CD4-positive, alpha-beta T cell treated with Interleukin-4 for 1 hour (primary cell): ENCODE measurements at regions not wholly inside any gene's neighbourhood (a gene's known extent, or its start where the extent isn't known, plus 50 kb on each side); places are given as distances from the start of the nearest gene placed in this dataset.
"Not testable (repeated sequence)": the region's sequence is repeated elsewhere in the genome, so short reads cannot be mapped to it uniquely, and the experiment has no call there.

Experiments used
- DNase-seq, 2 donors: peaks; one replicate each; pipeline ENCODE4 v3.0.0-alpha.2; 2020 to 2022

- no peak for DNase-seq
These were observed 51.8 kb downstream of the ASCL4 start for GRCh38 chr12:107826276-107826675.

- no peak for DNase-seq
These were observed 54.8 kb downstream of the ASCL4 start for GRCh38 chr12:107829271-107829670.

- DNase-seq: no peak
These were observed 57.9 kb downstream of the ASCL4 start for GRCh38 chr12:107832441-107832840.

GRCh38 chr12:107840186-107840585 lies 65.7 kb downstream of the ASCL4 start:
- DNase-seq: no peak

GRCh38 chr12:107843351-107844311 lies 69.1 kb downstream of the ASCL4 start:
- no peak for DNase-seq

GRCh38 chr12:107844312-107844921 lies 69.9 kb downstream of the ASCL4 start:
- no peak for DNase-seq

- no peak for DNase-seq
These were observed 70.9 kb downstream of the ASCL4 start for GRCh38 chr12:107845226-107845979.

GRCh38 chr12:107845980-107846659 lies 71.6 kb downstream of the ASCL4 start:
- no peak for DNase-seq

- no peak for DNase-seq
These were observed 72.9 kb downstream of the ASCL4 start for GRCh38 chr12:107847430-107847829.

- no peak for DNase-seq
These were observed 73.3 kb downstream of the ASCL4 start for GRCh38 chr12:107847830-107848229.

GRCh38 chr12:107853479-107853878 lies 79.0 kb downstream of the ASCL4 start:
- no peak for DNase-seq

- no peak for DNase-seq
These were observed 81.0 kb downstream of the ASCL4 start for GRCh38 chr12:107855471-107855870.

GRCh38 chr12:107856096-107856495 lies 81.6 kb downstream of the ASCL4 start:
- DNase-seq: no peak

GRCh38 chr12:107857191-107857590 lies 82.7 kb downstream of the ASCL4 start:
- no peak for DNase-seq

- DNase-seq: no peak
These were observed 84.9 kb downstream of the ASCL4 start for GRCh38 chr12:107859367-107859766.

GRCh38 chr12:107864235-107864634 lies 89.7 kb downstream of the ASCL4 start:
- no peak for DNase-seq

- not testable (repeated sequence) for DNase-seq
These were observed 90.2 kb downstream of the ASCL4 start for GRCh38 chr12:107864727-107865126.

GRCh38 chr12:107873223-107873622 lies 98.7 kb downstream of the ASCL4 start:
- DNase-seq: no peak

GRCh38 chr12:107875786-107876185 lies 101.3 kb downstream of the ASCL4 start:
- DNase-seq: no peak

GRCh38 chr12:107884769-107885694 lies 110.5 kb downstream of the ASCL4 start:
- peak; percentile 44 to 54 for DNase-seq

- DNase-seq: no peak
These were observed 114.3 kb downstream of the ASCL4 start for GRCh38 chr12:107888789-107889188.

- no peak for DNase-seq
These were observed 117.5 kb downstream of the ASCL4 start for GRCh38 chr12:107891967-107892366.
